ENCODE measurements at regions not wholly inside any gene's neighbourhood (a gene's known extent, or its start where the extent isn't known, plus 50 kb on each side); places are given as distances from the start of the nearest gene placed in this dataset.
"Not testable (repeated sequence)": the region's sequence is repeated elsewhere in the genome, so short reads cannot be mapped to it uniquely, and the experiment has no call there.

GRCh38 chr4:127379499-127379898 is 253.3 kb upstream of the INTU start:
- Histone ChIP-seq H3K4me1 (ENCODE audit: control insufficient read depth in 4 of 4, insufficient read depth in 4 of 4, low read length in 3 of 4) (no peaks in the 10 kb centered on the region), H3K36me3 (ENCODE audit: control insufficient read depth in 4 of 4, insufficient read depth in 3 of 4, low read depth in 1 of 4, low read length in 3 of 4) (no peaks in the 10 kb centered on the region), H3K27ac (ENCODE audit: low read depth in 1 of 2, low read length in 2 of 2) (no peak overlapping the region), H3K27me3 (ENCODE audit: control insufficient read depth in 4 of 4, insufficient read depth in 4 of 4, low read length in 3 of 4) (peaks cover 0 to 2% (median 0%) of the 10 kb centered on the region in 4 donors), H3K9me3 (ENCODE audit: control insufficient read depth in 4 of 4, low read length in 3 of 4) (no peaks in the 10 kb centered on the region), H3K9ac (ENCODE audit: low read depth in 1 of 2, low read length in 2 of 2) (no peak overlapping the region), H3K4me3 (ENCODE audit: low read depth in 1 of 3, low read length in 3 of 3) (no peak overlapping the region)
- 73% methylated on average over 7 of the region's 7 CpGs for WGBS
- TF ChIP-seq RAD21 (IDR thresholded peaks at IDR 0.05) (no peak), RXRA (IDR thresholded peaks at IDR 0.05) (no peak), YY1 (IDR thresholded peaks at IDR 0.05) (no peak), EGR1 (IDR thresholded peaks at IDR 0.05; ENCODE audit: low read depth in 2 of 2) (no peak)
- no peak for DNase-seq (ENCODE audit: low spot score)

- DNase-seq (ENCODE audit: low spot score); H3K9me3 ChIP-seq (ENCODE audit: control insufficient read depth in 4 of 4, low read length in 3 of 4); H3K36me3 ChIP-seq (ENCODE audit: control insufficient read depth in 4 of 4, insufficient read depth in 3 of 4, low read depth in 1 of 4, low read length in 3 of 4); H3K4me1 ChIP-seq (ENCODE audit: control insufficient read depth in 4 of 4, insufficient read depth in 4 of 4, low read length in 3 of 4); H3K9ac ChIP-seq (ENCODE audit: low read depth in 1 of 2, low read length in 2 of 2); H3K4me3 ChIP-seq (ENCODE audit: low read depth in 1 of 3, low read length in 3 of 3); H3K27me3 ChIP-seq (ENCODE audit: control insufficient read depth in 4 of 4, insufficient read depth in 4 of 4, low read length in 3 of 4); H3K27ac ChIP-seq (ENCODE audit: low read depth in 1 of 2, low read length in 2 of 2): not testable (repeated sequence)
- WGBS = 78% methylated on average over 18 of the region's 18 CpGs
Measured at GRCh38 chr4:127379948-127380347, 252.8 kb upstream of the INTU start.

DNA sequence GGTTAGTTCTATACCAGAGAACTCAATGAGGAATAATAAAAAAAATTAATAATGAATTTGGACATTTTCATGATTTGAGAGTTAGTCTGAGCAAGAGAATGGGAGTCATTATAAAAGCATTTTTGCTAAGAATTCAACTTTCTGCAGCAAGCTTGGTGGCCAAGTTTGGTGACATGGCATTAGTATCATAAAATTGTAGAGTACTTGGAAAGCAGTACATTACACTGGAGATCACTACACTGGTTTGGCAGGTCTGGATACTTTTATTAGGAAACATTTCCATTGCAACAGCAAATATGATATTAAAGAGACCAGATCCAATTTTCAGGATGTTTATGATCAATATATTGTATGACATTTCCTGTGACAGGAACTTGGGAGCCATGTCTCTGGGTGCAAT is 249.1 kb upstream of the INTU start:
- TF ChIP-seq RAD21 (IDR thresholded peaks at IDR 0.05) = no peak
- no peak for TF ChIP-seq FOXA2 (IDR thresholded peaks at IDR 0.05)
- TF ChIP-seq ATF3 (IDR thresholded peaks at IDR 0.05) = no peak
- TF ChIP-seq, protein P1, sequence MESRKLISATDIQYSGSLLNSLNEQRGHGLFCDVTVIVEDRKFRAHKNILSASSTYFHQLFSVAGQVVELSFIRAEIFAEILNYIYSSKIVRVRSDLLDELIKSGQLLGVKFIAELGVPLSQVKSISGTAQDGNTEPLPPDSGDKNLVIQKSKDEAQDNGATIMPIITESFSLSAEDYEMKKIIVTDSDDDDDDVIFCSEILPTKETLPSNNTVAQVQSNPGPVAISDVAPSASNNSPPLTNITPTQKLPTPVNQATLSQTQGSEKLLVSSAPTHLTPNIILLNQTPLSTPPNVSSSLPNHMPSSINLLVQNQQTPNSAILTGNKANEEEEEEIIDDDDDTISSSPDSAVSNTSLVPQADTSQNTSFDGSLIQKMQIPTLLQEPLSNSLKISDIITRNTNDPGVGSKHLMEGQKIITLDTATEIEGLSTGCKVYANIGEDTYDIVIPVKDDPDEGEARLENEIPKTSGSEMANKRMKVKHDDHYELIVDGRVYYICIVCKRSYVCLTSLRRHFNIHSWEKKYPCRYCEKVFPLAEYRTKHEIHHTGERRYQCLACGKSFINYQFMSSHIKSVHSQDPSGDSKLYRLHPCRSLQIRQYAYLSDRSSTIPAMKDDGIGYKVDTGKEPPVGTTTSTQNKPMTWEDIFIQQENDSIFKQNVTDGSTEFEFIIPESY (IDR thresholded peaks at IDR 0.05) = no peak
- TF ChIP-seq JUND (IDR thresholded peaks at IDR 0.05) = no peak
- no peak for TF ChIP-seq EGR1 (IDR thresholded peaks at IDR 0.05; ENCODE audit: low read depth in 2 of 2)
- no peak for TF ChIP-seq HNF4A (conservative IDR thresholded peaks at IDR 0.05)
- TF ChIP-seq, protein P2, sequence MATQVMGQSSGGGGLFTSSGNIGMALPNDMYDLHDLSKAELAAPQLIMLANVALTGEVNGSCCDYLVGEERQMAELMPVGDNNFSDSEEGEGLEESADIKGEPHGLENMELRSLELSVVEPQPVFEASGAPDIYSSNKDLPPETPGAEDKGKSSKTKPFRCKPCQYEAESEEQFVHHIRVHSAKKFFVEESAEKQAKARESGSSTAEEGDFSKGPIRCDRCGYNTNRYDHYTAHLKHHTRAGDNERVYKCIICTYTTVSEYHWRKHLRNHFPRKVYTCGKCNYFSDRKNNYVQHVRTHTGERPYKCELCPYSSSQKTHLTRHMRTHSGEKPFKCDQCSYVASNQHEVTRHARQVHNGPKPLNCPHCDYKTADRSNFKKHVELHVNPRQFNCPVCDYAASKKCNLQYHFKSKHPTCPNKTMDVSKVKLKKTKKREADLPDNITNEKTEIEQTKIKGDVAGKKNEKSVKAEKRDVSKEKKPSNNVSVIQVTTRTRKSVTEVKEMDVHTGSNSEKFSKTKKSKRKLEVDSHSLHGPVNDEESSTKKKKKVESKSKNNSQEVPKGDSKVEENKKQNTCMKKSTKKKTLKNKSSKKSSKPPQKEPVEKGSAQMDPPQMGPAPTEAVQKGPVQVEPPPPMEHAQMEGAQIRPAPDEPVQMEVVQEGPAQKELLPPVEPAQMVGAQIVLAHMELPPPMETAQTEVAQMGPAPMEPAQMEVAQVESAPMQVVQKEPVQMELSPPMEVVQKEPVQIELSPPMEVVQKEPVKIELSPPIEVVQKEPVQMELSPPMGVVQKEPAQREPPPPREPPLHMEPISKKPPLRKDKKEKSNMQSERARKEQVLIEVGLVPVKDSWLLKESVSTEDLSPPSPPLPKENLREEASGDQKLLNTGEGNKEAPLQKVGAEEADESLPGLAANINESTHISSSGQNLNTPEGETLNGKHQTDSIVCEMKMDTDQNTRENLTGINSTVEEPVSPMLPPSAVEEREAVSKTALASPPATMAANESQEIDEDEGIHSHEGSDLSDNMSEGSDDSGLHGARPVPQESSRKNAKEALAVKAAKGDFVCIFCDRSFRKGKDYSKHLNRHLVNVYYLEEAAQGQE (IDR thresholded peaks at IDR 0.05) = no peak
- TF ChIP-seq FOXA1 (IDR thresholded peaks at IDR 0.05) = no peak
- TF ChIP-seq SP1 (IDR thresholded peaks at IDR 0.05) = no peak
- no peak for TF ChIP-seq NR2F2 (IDR thresholded peaks at IDR 0.05)
- no peak for TF ChIP-seq GABPA (IDR thresholded peaks at IDR 0.05 in 1 of 2, conservative IDR thresholded peaks at IDR 0.05 in 1 of 2)
- Histone ChIP-seq H3K27me3 (ENCODE audit: control insufficient read depth in 4 of 4, insufficient read depth in 4 of 4, low read length in 3 of 4) (peaks cover 0 to 4% (median 0%) of the 10 kb centered on the region in 4 donors), H3K9ac (ENCODE audit: low read depth in 1 of 2, low read length in 2 of 2) (no peak overlapping the region), H3K36me3 (ENCODE audit: control insufficient read depth in 4 of 4, insufficient read depth in 3 of 4, low read depth in 1 of 4, low read length in 3 of 4) (no peaks in the 10 kb centered on the region), H3K4me3 (ENCODE audit: low read depth in 1 of 3, low read length in 3 of 3) (no peak overlapping the region), H3K27ac (ENCODE audit: low read depth in 1 of 2, low read length in 2 of 2) (no peak overlapping the region), H3K9me3 (ENCODE audit: control insufficient read depth in 4 of 4, low read length in 3 of 4) (no peaks in the 10 kb centered on the region), H3K4me1 (ENCODE audit: control insufficient read depth in 4 of 4, insufficient read depth in 4 of 4, low read length in 3 of 4) (no peaks in the 10 kb centered on the region)
- DNase-seq (ENCODE audit: low spot score) = no peak
